ENCODE measurements at regions not wholly inside any gene's neighbourhood (a gene's known extent, or its start where the extent isn't known, plus 50 kb on each side); places are given as distances from the start of the nearest gene placed in this dataset.

DNA sequence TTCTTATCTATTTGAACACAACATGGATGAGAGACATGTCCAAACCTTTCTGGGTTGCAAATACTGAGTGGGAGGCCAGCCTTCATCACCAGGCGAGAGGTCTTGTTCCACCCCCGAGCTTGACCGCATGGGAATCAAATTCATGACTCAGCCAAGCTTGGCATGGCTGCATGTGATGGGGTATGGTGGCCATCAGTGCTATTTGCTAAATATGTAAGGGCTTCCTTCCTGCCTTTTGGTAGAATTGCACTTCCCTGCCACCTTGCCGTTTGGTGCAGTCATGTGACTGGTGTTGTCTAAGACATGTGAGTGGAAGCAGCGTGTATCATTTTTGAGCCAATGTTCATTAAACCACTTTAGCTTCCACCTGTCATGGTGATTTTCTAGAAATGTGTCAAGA lies 508.9 kb upstream of the SULF2 start:
- in situ Hi-C loops (cut with MboI; ENCODE audit: low pct_unique_long_range_greater_than_20kb, low sequenced_read_pairs, unreplicated experiment), result no loop called here
- no peak for TF ChIP-seq CTCF (IDR thresholded peaks at IDR 0.05; ENCODE audit: extremely low read depth, insufficient read depth, missing control alignments)
- no peak for DNase-seq (ENCODE audit: low spot score)

DNA sequence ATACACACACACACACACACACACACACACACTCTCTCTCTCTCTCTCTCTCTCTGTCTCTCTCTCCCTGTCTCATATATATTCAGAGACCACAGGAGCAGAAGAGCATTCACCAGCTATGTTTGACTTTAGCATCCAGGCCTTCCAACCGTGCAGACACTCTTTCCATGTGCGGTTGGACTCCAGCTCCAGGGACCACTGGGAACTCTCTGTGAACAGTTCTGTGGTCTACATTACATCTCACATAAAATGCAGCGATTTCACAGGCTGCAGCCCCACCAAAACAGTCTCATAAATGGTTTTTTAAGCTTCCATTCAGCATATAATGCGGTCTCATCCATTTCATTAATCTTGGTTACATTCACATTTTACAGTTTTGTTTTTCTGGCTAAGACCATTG lies 508.4 kb upstream of the SULF2 start:
- DNase-seq (ENCODE audit: low spot score), result no peak
- TF ChIP-seq CTCF (IDR thresholded peaks at IDR 0.05; ENCODE audit: extremely low read depth, insufficient read depth, missing control alignments), result no peak
- in situ Hi-C loops (cut with MboI; ENCODE audit: low pct_unique_long_range_greater_than_20kb, low sequenced_read_pairs, unreplicated experiment), result no loop called here

- in situ Hi-C loops (cut with MboI; ENCODE audit: low pct_unique_long_range_greater_than_20kb, low sequenced_read_pairs, unreplicated experiment), result no loop called here
- no peak for DNase-seq (ENCODE audit: low spot score)
- TF ChIP-seq CTCF (IDR thresholded peaks at IDR 0.05; ENCODE audit: extremely low read depth, insufficient read depth, missing control alignments), result no peak
Measured at GRCh38 chr20:48292806-48293205, 507.5 kb upstream of the SULF2 start.

- no peak for TF ChIP-seq CTCF (IDR thresholded peaks at IDR 0.05; ENCODE audit: extremely low read depth, insufficient read depth, missing control alignments)
- DNase-seq (ENCODE audit: low spot score), result no peak
- in situ Hi-C loops (cut with MboI; ENCODE audit: low pct_unique_long_range_greater_than_20kb, low sequenced_read_pairs, unreplicated experiment), result no loop called here
Measured at GRCh38 chr20:48291896-48292295, 506.6 kb upstream of the SULF2 start.

GRCh38 chr20:48288930-48289507 lies 503.7 kb upstream of the SULF2 start:
- no peak for TF ChIP-seq CTCF (IDR thresholded peaks at IDR 0.05; ENCODE audit: extremely low read depth, insufficient read depth, missing control alignments)
- in situ Hi-C loops (cut with MboI; ENCODE audit: low pct_unique_long_range_greater_than_20kb, low sequenced_read_pairs, unreplicated experiment), result no loop called here
- no peak for DNase-seq (ENCODE audit: low spot score)

- TF ChIP-seq CTCF (IDR thresholded peaks at IDR 0.05; ENCODE audit: extremely low read depth, insufficient read depth, missing control alignments), result no peak
- DNase-seq (ENCODE audit: low spot score), result no peak
- in situ Hi-C loops (cut with MboI; ENCODE audit: low pct_unique_long_range_greater_than_20kb, low sequenced_read_pairs, unreplicated experiment), result no loop called here
Measured at GRCh38 chr20:48287552-48288170, 502.4 kb upstream of the SULF2 start.
